Endometrium (tissue), 2 donors: ENCODE measurements at regions not wholly inside any gene's neighbourhood (a gene's known extent, or its start where the extent isn't known, plus 50 kb on each side); places are given as distances from the start of the nearest gene placed in this dataset.
"Not testable (repeated sequence)": the region's sequence is repeated elsewhere in the genome, so short reads cannot be mapped to it uniquely, and the experiment has no call there.

ENCODE experiments used
- FAIRE-seq: peaks from 2 replicates; lab custom pipeline; 2012; peaks lifted over from hg19 to GRCh38; lab: Jason Lieb, UNC
- donor health status: control.
- donor health status: control.

GRCh38 chr5:148744380-148744779, 82.0 kb upstream of the ADRB2 start:
- not testable (repeated sequence) for FAIRE-seq

- no peak for FAIRE-seq
Measured at GRCh38 chr5:148746826-148747535, 79.4 kb upstream of the ADRB2 start.

GRCh38 chr5:148747536-148747906, 78.9 kb upstream of the ADRB2 start:
- FAIRE-seq, result no peak

GRCh38 chr5:148748702-148749392, 77.6 kb upstream of the ADRB2 start:
- FAIRE-seq, result no peak

- no peak for FAIRE-seq
Measured at GRCh38 chr5:148750614-148751013, 75.8 kb upstream of the ADRB2 start.

GRCh38 chr5:148751025-148751424, 75.4 kb upstream of the ADRB2 start:
- FAIRE-seq, result no peak

- not testable (repeated sequence) for FAIRE-seq
Measured at GRCh38 chr5:148752375-148752774, 74.0 kb upstream of the ADRB2 start.

GRCh38 chr5:148759101-148759500, 67.3 kb upstream of the ADRB2 start:
- no peak for FAIRE-seq

- FAIRE-seq, result no peak
Measured at GRCh38 chr5:148760945-148761638, 65.3 kb upstream of the ADRB2 start.

GRCh38 chr5:148763996-148764395, 62.4 kb upstream of the ADRB2 start:
- FAIRE-seq, result no peak

- no peak for FAIRE-seq
Measured at GRCh38 chr5:148765061-148765460, 61.4 kb upstream of the ADRB2 start.

- no peak for FAIRE-seq
Measured at GRCh38 chr5:148768806-148769415, 57.5 kb upstream of the ADRB2 start.

- FAIRE-seq, result no peak
Measured at GRCh38 chr5:148769941-148770340, 56.5 kb upstream of the ADRB2 start.

- no peak for FAIRE-seq
Measured at GRCh38 chr5:148774313-148774712, 52.1 kb upstream of the ADRB2 start.

- FAIRE-seq, result no peak
Measured at GRCh38 chr5:148776261-148776660, 50.1 kb upstream of the ADRB2 start.
